Brain microvascular endothelial cell (primary cell): ENCODE measurements at regions not wholly inside any gene's neighbourhood (a gene's known extent, or its start where the extent isn't known, plus 50 kb on each side); places are given as distances from the start of the nearest gene placed in this dataset.

Source experiments
- DNase-seq: peaks from one replicate; pipeline ENCODE4 v3.0.0-alpha.2; 2020
- H3K27ac ChIP-seq: fragments of 250-450 bp; sonication (Bioruptor Pico); 2 replicates; pipeline ENCODE4 v1.5.1; 2020; ENCODE audit warnings: mild to moderate bottlenecking, moderate library complexity
- H3K27me3 ChIP-seq: fragments of 250-450 bp; sonication (Bioruptor Pico); replicated peaks from 2 replicates; pipeline ENCODE4 v1.5.1; 2020; ENCODE audit warnings: mild to moderate bottlenecking
- H3K36me3 ChIP-seq: fragments of 250-450 bp; sonication (Bioruptor Pico); replicated peaks from 2 replicates; pipeline ENCODE4 v1.5.1; 2020; ENCODE audit warnings: mild to moderate bottlenecking
- H3K4me3 ChIP-seq: 2 replicates; pipeline ENCODE4 v1.5.1; 2011; ENCODE audit warnings: low read depth, mild to moderate bottlenecking, control low read depth, low read length, moderate library complexity
- in situ Hi-C: cut with HindIII; loops from 2 replicates; pipeline ENCODE4 v1.10.0; 2017; ENCODE audit warnings: low sequenced_read_pairs, low pct_ligation_motif_present
- TF ChIP-seq, protein P1 (sequence below): IDR thresholded peaks from 2 replicates; pipeline ENCODE4 v1.5.1; 2011; ENCODE audit warnings: low read depth, mild to moderate bottlenecking, moderate library complexity, low read length, control low read depth, inconsistent platforms; ENCODE audit errors: missing control alignments

DNA sequence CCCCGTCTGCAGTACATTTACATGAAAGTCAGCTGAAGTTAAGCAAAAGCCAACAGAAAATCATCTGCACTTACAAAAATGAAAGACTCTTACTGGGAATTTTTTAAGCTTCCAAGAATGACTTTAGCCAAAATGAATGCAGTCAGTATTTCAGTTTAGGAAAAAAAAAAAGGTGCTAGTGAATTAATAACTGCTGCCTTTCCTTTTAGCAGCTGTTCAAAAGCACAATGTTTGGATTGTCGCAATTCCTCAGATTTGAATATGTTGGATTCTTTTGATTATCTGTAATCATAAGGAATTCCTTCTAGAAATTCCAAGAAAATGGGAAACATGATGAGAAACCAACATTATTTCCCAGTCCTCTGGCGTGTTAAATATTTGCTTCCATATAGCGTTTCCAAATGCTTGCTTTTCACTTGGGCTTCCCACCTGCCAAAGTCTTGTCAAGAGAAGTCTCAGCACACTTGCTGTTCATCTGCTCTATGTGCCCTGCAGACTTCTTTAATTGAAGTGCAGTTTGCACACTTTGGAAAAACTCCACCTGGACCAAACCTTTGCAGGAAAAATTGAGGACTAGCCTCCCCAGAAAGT lies 653.0 kb upstream of the SLC39A10 start:
- H3K4me3 ChIP-seq = no peak overlapping the region
- in situ Hi-C loops = no loop called here
- no peak for DNase-seq
- no peaks in the 10 kb centered on the region for H3K36me3 ChIP-seq
- H3K27me3 ChIP-seq = no peaks in the 10 kb centered on the region
- TF ChIP-seq, protein P1, sequence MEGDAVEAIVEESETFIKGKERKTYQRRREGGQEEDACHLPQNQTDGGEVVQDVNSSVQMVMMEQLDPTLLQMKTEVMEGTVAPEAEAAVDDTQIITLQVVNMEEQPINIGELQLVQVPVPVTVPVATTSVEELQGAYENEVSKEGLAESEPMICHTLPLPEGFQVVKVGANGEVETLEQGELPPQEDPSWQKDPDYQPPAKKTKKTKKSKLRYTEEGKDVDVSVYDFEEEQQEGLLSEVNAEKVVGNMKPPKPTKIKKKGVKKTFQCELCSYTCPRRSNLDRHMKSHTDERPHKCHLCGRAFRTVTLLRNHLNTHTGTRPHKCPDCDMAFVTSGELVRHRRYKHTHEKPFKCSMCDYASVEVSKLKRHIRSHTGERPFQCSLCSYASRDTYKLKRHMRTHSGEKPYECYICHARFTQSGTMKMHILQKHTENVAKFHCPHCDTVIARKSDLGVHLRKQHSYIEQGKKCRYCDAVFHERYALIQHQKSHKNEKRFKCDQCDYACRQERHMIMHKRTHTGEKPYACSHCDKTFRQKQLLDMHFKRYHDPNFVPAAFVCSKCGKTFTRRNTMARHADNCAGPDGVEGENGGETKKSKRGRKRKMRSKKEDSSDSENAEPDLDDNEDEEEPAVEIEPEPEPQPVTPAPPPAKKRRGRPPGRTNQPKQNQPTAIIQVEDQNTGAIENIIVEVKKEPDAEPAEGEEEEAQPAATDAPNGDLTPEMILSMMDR = no peak
- H3K27ac ChIP-seq = no peak overlapping the region

DNA sequence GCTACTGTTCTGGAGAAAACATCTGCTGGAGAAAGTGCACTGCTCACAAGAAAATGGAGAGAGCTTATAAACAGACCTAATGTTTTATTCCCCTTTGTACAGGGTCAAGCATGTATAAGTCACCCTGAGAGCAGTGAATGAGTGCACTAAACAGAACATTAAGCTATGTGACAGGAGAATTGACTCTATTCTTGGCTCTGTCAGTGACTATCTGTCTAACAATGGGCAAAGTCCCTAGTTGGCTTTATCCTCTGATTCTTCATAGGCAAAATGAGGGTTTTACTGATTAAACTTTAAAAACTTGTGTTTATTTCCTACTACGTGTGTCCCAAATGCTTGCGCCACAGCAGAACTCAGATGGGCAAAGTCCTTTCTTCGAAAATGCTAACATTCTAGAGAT lies 655.1 kb upstream of the SLC39A10 start:
- H3K36me3 ChIP-seq = no peaks in the 10 kb centered on the region
- TF ChIP-seq, protein P1 = no peak
- H3K4me3 ChIP-seq = no peak overlapping the region
- in situ Hi-C loops = no loop called here
- no peaks in the 10 kb centered on the region for H3K27me3 ChIP-seq
- no peak for DNase-seq
- H3K27ac ChIP-seq = no peak overlapping the region

DNA sequence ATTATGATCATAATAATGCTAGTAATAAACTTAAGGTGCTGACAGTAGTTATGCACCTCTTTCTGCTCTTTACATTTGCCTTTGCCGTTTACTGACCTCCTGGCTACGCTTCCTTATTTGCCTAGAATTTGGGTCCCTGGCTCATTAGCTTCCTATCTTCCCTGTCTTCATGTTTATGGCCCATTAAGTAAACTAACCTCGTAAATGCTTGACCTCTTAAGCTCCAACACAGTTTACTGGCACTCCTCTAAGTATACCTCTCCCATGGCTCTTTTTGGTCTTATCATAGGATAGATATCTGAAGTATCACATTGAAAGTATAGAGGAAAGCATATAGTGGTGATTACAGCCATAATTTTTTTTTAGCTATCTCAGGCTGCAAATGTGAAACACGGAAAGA lies 657.3 kb upstream of the SLC39A10 start:
- in situ Hi-C loops = no loop called here
- DNase-seq = no peak
- Histone ChIP-seq H3K36me3 (no peaks in the 10 kb centered on the region), H3K27ac (no peak overlapping the region), H3K27me3 (no peaks in the 10 kb centered on the region), H3K4me3 (no peak overlapping the region)
- TF ChIP-seq, protein P1 = no peak

DNA sequence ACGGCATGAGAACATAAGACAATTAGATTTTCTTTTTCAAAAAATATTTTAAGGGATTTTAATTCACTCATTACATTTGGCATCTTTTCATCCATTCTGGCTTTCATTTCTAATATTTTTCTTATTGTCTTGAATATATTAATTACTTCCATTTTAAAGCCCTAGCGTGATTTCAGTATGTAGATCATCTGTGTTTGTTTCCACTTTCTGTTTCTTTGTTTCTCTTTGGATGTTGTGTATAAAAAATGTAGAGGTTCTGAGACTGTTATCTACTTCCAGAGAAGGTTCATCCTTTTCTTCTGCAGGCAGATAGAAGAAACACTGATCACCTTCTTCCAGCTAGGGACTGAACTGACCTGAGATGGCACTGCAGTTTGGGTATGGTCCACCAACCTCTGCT lies 664.4 kb upstream of the SLC39A10 start:
- in situ Hi-C loops = no loop called here
- TF ChIP-seq, protein P1 = no peak
- Histone ChIP-seq H3K27me3 (no peaks in the 10 kb centered on the region), H3K36me3 (no peaks in the 10 kb centered on the region), H3K27ac (no peak overlapping the region), H3K4me3 (no peak overlapping the region)
- no peak for DNase-seq

DNA sequence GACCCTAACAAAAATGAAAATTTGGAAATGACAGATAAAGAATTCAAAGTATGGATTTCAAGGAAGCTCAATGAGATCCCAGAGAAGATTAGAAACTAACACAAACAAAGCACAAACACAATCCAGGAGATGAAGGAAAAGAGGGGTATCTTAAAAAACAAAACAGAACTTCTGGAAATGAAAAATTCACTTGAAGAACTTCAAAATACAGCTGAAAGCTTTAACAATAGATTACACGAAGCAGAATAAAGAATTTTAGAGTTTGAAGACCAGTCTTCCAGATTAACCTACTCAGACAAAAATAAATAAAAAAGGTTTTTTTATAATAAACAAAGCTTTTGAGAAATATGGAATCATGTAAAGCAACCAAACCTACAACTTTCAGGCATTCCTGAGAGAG lies 671.8 kb upstream of the SLC39A10 start:
- Histone ChIP-seq H3K27ac (no peak overlapping the region), H3K36me3 (no peaks in the 10 kb centered on the region), H3K4me3 (no peak overlapping the region), H3K27me3 (no peaks in the 10 kb centered on the region)
- TF ChIP-seq, protein P1 = no peak
- in situ Hi-C loops = no loop called here
- DNase-seq = no peak

DNA sequence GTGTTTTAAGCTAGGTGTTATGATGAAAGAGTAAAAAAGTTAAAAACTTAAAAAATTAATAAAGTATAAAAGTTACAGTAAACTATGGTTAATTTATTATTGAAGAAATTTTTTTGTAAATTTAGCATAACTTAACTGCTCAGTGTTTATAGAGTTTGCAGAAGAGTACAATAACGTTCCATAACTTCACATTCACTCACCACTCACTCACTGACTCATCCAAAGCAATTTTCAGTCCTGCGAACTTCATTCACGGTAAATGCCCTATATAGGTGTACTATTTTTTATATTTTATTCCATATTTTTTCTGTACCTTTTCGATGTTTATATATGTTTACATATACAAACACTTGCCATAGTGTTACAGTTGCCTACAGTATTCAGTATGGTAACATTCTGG lies 694.8 kb upstream of the SLC39A10 start:
- Histone ChIP-seq H3K4me3 (no peak overlapping the region), H3K36me3 (no peaks in the 10 kb centered on the region), H3K27me3 (no peaks in the 10 kb centered on the region), H3K27ac (no peak overlapping the region)
- TF ChIP-seq, protein P1 = no peak
- in situ Hi-C loops = no loop called here
- DNase-seq = no peak
